ENCODE measurements at regions not wholly inside any gene's neighbourhood (a gene's known extent, or its start where the extent isn't known, plus 50 kb on each side); places are given as distances from the start of the nearest gene placed in this dataset.

- H3K9me3 Mint-ChIP-seq: peaks cover 11 to 19% of the 10 kb centered on the region in 2 donors
- ATAC-seq (replicated peaks in 1 of 2) (no peak), DNase-seq (no peak)
- H3K27ac Mint-ChIP-seq: no peak overlapping the region
- H3K4me1 Mint-ChIP-seq (ENCODE audit: low read depth): no peaks in the 10 kb centered on the region
- H3K36me3 Mint-ChIP-seq (ENCODE audit: insufficient read depth in 2 of 2): peaks cover 3 to 10% of the 10 kb centered on the region in 2 donors
- no peak overlapping the region for H3K4me3 Mint-ChIP-seq
- no peaks in the 10 kb centered on the region for H3K27me3 Mint-ChIP-seq (ENCODE audit: low read depth)
Observed at GRCh38 chr2:83764447-83765005, 694.6 kb downstream of the SUCLG1 start.

DNA sequence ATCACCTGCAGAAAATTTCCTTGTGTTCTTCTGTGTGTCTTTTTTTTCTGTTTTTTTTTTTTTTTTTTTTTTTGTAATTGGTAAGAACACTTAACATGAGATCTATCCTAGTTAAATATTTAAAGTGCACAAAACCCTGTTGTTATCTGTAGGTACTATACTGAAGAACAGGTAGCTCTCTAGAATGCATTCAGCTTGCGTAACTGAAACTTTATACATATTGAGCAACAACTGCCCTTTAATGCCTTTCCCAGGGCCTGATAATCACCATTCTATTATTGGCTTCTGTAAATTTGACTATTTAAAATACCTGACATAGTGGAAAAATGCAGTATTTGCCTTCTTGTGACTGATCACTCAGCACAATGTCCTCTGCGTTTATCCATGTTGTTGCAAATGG, 701.8 kb downstream of the SUCLG1 start:
- no peaks in the 10 kb centered on the region for H3K27me3 Mint-ChIP-seq (ENCODE audit: low read depth)
- no peaks in the 10 kb centered on the region for H3K4me1 Mint-ChIP-seq (ENCODE audit: low read depth)
- no peak overlapping the region for H3K4me3 Mint-ChIP-seq
- no peak for DNase-seq
- peaks cover 0 to 2% of the 10 kb centered on the region in 2 donors for H3K36me3 Mint-ChIP-seq (ENCODE audit: insufficient read depth in 2 of 2)
- H3K9me3 Mint-ChIP-seq: peaks cover 2 to 7% of the 10 kb centered on the region in 2 donors
- no peak overlapping the region for H3K27ac Mint-ChIP-seq
- no peak for ATAC-seq (replicated peaks in 1 of 2)

DNA sequence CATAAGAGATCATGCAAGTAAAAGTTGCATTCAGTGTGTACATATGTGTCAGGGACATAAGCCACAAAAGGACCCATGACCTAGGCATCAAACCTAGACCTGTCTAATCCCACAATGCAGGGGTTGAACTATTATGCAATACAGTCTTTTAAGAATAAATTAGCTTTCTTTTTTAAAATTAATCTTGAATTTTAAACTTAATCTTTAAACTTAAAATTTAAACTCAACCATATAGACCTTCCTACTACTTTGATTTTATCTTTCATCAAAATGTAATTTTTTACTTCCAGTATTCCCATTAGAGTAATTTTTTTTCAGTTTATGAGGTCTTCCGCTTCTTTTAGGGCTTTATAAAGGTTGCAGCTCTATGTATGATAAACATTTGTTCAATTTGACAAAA, 702.9 kb downstream of the SUCLG1 start:
- H3K9me3 Mint-ChIP-seq: peaks cover 2 to 7% of the 10 kb centered on the region in 2 donors

DNA sequence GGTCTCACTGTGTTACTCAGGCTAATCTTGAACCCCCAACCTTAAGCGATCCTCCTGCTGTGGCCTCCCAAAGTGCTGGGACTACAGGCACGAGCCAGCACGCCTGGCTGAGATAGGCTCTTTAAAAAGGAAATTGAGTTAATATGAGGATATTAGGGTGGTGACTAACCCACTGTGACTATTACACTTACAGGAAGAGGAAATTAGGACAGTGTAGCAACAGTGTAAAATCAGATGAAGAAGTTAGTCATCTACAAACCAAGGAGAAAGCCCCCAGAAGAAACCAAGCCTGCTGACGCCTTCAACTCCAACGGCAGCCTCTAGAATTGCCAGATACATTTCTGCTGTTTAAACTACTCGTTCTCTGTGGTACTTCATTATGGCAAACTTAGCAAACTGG, 711.9 kb downstream of the SUCLG1 start:
- DNase-seq (no peak), ATAC-seq (replicated peaks in 1 of 2) (no peak)
- Mint-ChIP-seq H3K4me3 (no peak overlapping the region), H3K27ac (no peak overlapping the region), H3K9me3 (peaks cover 0 to 6% of the 10 kb centered on the region in 2 donors), H3K27me3 (ENCODE audit: low read depth) (no peaks in the 10 kb centered on the region), H3K4me1 (ENCODE audit: low read depth) (no peaks in the 10 kb centered on the region), H3K36me3 (ENCODE audit: insufficient read depth in 2 of 2) (no peaks in the 10 kb centered on the region)

More for the DNA sequence above, 702.9 kb downstream of the SUCLG1 start:
- no peak overlapping the region for H3K4me3 Mint-ChIP-seq
- DNase-seq (no peak), ATAC-seq (replicated peaks in 1 of 2) (no peak)
- H3K27me3 Mint-ChIP-seq (ENCODE audit: low read depth): no peaks in the 10 kb centered on the region
- peaks cover 0 to 2% of the 10 kb centered on the region in 2 donors for H3K36me3 Mint-ChIP-seq (ENCODE audit: insufficient read depth in 2 of 2)
- no peaks in the 10 kb centered on the region for H3K4me1 Mint-ChIP-seq (ENCODE audit: low read depth)
- no peak overlapping the region for H3K27ac Mint-ChIP-seq

DNA sequence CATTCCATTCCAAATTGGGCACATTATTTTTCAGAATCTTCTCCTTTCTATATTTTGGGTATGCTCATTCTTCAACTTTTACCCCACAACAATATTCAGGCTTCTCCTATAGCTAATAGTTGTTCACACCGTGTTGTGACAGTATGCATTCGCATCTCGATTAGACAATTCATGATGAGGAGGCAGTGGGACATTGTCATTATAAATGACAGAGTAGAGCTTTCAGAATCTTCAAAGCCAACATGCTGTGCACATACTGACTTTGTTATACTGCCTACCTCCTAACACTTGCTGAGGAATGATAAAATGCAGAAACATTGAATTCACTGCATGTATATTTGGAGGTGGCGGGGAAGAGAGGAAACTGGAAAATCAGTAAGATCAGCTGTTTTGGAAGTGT, 714.2 kb downstream of the SUCLG1 start:
- no peaks in the 10 kb centered on the region for H3K27me3 Mint-ChIP-seq (ENCODE audit: low read depth)
- H3K4me1 Mint-ChIP-seq (ENCODE audit: low read depth): no peaks in the 10 kb centered on the region
- H3K9me3 Mint-ChIP-seq: peaks cover 4 to 15% of the 10 kb centered on the region in 2 donors
- ATAC-seq (replicated peaks in 1 of 2): no peak
- H3K4me3 Mint-ChIP-seq: no peak overlapping the region
- H3K36me3 Mint-ChIP-seq (ENCODE audit: insufficient read depth in 2 of 2): peaks cover 0 to 2% of the 10 kb centered on the region in 2 donors
- DNase-seq: no peak
- H3K27ac Mint-ChIP-seq: no peak overlapping the region

DNA sequence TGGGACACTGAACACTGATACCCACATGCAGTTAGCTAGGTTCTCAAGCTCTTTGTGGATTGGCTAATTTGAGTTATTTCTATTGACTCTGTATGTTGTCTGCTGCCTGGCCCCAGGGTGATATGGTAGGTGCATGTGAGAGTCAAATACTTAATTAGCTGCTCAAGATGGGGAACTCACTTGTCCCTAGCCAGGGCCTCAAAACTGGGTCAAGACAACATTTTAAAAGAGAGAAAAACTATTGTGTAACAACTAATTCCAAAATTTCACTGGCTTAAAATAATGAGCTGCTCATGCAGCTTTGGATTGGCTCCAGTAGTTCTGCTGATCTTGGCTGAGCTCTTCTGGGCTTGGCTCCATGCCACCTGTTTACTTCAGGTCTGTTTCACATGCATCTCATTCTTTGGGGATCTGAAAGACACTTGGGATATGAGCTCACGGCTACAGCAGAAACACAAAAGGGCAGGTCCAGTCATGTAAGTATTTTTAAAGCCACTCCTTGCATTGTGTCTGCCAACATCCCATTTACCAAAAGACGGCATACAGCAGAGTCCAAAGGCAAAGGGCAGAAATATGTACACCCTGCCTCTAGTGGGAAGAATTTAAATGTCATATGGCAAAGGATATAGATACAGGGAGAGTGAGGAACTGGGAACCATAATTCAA, 716.8 kb downstream of the SUCLG1 start:
- H3K36me3 Mint-ChIP-seq (ENCODE audit: insufficient read depth in 2 of 2): peaks cover 0 to 2% of the 10 kb centered on the region in 2 donors
- H3K9me3 Mint-ChIP-seq: peaks cover 4 to 15% of the 10 kb centered on the region in 2 donors
- H3K27me3 Mint-ChIP-seq (ENCODE audit: low read depth): no peaks in the 10 kb centered on the region
- H3K4me1 Mint-ChIP-seq (ENCODE audit: low read depth): no peaks in the 10 kb centered on the region
- no peak for ATAC-seq (replicated peaks in 1 of 2)
- no peak overlapping the region for H3K27ac Mint-ChIP-seq
- H3K4me3 Mint-ChIP-seq: no peak overlapping the region
- DNase-seq: no peak

- DNase-seq (no peak), ATAC-seq (replicated peaks in 1 of 2) (no peak)
- H3K27ac Mint-ChIP-seq: no peak overlapping the region
- no peaks in the 10 kb centered on the region for H3K36me3 Mint-ChIP-seq (ENCODE audit: insufficient read depth in 2 of 2)
- peaks cover 7 to 11% of the 10 kb centered on the region in 2 donors for H3K9me3 Mint-ChIP-seq
- H3K4me1 Mint-ChIP-seq (ENCODE audit: low read depth): no peaks in the 10 kb centered on the region
- no peak overlapping the region for H3K4me3 Mint-ChIP-seq
- H3K27me3 Mint-ChIP-seq (ENCODE audit: low read depth): no peaks in the 10 kb centered on the region
Observed at GRCh38 chr2:83730223-83730622, 728.9 kb downstream of the SUCLG1 start.

- DNase-seq (no peak), ATAC-seq (replicated peaks in 1 of 2) (no peak)
- Mint-ChIP-seq H3K4me3 (no peak overlapping the region), H3K27me3 (ENCODE audit: low read depth) (no peaks in the 10 kb centered on the region), H3K27ac (no peak overlapping the region), H3K9me3 (peaks cover 2 to 9% of the 10 kb centered on the region in 2 donors), H3K4me1 (ENCODE audit: low read depth) (no peaks in the 10 kb centered on the region), H3K36me3 (ENCODE audit: insufficient read depth in 2 of 2) (no peaks in the 10 kb centered on the region)
Observed at GRCh38 chr2:83725735-83726134, 733.3 kb downstream of the SUCLG1 start.

DNA sequence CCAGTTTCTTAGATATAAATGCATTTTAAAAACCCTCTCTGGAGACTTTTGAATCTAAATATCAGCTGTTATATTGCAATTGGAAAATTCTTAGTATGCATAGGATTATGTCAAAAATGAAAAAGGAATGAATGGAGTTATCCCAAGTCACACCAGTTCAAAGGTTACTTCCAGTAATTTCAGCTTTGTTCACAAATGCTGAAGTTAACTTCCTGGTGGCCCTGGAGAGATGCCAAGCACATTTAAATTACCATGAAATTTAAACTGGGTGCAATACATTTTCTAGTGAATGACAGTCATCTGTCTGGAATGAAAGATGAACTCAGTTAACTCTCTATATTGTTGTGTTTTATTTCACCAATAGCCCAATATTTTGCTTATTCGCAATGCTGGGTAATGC, 753.9 kb downstream of the SUCLG1 start:
- H3K9me3 Mint-ChIP-seq: peaks cover 0 to 4% of the 10 kb centered on the region in 2 donors
- H3K27me3 Mint-ChIP-seq (ENCODE audit: low read depth): no peaks in the 10 kb centered on the region
- H3K27ac Mint-ChIP-seq: no peak overlapping the region
- no peak for DNase-seq
- no peak for ATAC-seq (replicated peaks in 1 of 2)
- no peaks in the 10 kb centered on the region for H3K36me3 Mint-ChIP-seq (ENCODE audit: insufficient read depth in 2 of 2)
- no peaks in the 10 kb centered on the region for H3K4me1 Mint-ChIP-seq (ENCODE audit: low read depth)
- H3K4me3 Mint-ChIP-seq: no peak overlapping the region

- Mint-ChIP-seq H3K4me1 (ENCODE audit: low read depth) (no peaks in the 10 kb centered on the region), H3K27ac (no peak overlapping the region), H3K9me3 (peaks cover 0 to 4% of the 10 kb centered on the region in 2 donors), H3K36me3 (ENCODE audit: insufficient read depth in 2 of 2) (no peaks in the 10 kb centered on the region), H3K4me3 (no peak overlapping the region), H3K27me3 (ENCODE audit: low read depth) (no peaks in the 10 kb centered on the region)
- no peak for ATAC-seq (replicated peaks in 1 of 2)
- no peak for DNase-seq
Observed at GRCh38 chr2:83703598-83703997, 755.5 kb downstream of the SUCLG1 start.

DNA sequence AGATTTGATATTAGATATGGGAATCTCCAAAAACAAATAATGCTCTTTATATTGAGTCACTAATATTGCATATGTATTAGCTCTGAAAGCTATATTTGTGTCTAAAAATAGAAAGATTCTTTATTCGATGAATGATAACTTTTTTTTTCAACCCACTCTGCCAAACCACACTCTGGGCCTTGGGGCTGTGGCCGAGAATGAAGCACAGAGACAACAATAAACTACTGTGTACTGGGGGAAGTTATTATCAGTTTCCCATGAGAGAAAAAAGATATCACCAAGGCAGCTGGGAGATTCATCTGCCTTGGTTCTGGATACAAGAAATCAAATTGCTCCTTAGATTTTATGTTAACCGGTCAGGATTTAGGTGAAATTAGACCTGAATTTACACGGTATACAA, 762.2 kb downstream of the SUCLG1 start:
- Mint-ChIP-seq H3K9me3 (peaks cover 4 to 5% of the 10 kb centered on the region in 2 donors), H3K36me3 (ENCODE audit: insufficient read depth in 2 of 2) (no peaks in the 10 kb centered on the region), H3K27me3 (ENCODE audit: low read depth) (no peaks in the 10 kb centered on the region), H3K4me3 (no peak overlapping the region), H3K27ac (no peak overlapping the region), H3K4me1 (ENCODE audit: low read depth) (no peaks in the 10 kb centered on the region)
- no peak for DNase-seq
- no peak for ATAC-seq (replicated peaks in 1 of 2)

DNA sequence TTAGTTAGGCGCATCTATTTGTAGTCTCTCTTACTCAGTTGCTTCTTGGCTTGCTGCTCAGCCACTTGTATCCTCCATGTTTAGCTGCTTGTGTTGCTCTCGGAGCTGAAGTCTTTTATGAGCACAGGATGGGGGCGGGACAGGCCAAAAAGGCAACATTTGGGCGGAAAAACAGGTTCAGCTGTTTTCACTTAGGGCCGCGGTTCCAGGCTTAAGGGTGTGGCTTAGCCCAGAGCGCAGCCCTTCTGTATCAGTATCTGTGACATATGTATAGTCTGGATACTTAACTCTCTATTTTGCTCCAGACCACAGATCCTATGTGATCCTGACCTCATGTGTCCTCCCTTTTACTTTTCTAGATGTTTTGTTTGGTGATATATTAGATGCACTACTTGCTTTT, 763.5 kb downstream of the SUCLG1 start:
- Mint-ChIP-seq H3K27ac (no peak overlapping the region), H3K27me3 (ENCODE audit: low read depth) (no peaks in the 10 kb centered on the region), H3K4me3 (no peak overlapping the region), H3K9me3 (peaks cover 4 to 5% of the 10 kb centered on the region in 2 donors), H3K36me3 (ENCODE audit: insufficient read depth in 2 of 2) (no peaks in the 10 kb centered on the region), H3K4me1 (ENCODE audit: low read depth) (no peaks in the 10 kb centered on the region)
- no peak for DNase-seq
- no peak for ATAC-seq (replicated peaks in 1 of 2)

- Mint-ChIP-seq H3K27me3 (ENCODE audit: low read depth) (no peaks in the 10 kb centered on the region), H3K27ac (no peak overlapping the region), H3K4me3 (no peak overlapping the region), H3K36me3 (ENCODE audit: insufficient read depth in 2 of 2) (no peaks in the 10 kb centered on the region), H3K4me1 (ENCODE audit: low read depth) (no peaks in the 10 kb centered on the region), H3K9me3 (peaks cover 4 to 5% of the 10 kb centered on the region in 2 donors)
- DNase-seq: no peak
- no peak for ATAC-seq (replicated peaks in 1 of 2)
Observed at GRCh38 chr2:83695037-83695436, 764.0 kb downstream of the SUCLG1 start.

DNA sequence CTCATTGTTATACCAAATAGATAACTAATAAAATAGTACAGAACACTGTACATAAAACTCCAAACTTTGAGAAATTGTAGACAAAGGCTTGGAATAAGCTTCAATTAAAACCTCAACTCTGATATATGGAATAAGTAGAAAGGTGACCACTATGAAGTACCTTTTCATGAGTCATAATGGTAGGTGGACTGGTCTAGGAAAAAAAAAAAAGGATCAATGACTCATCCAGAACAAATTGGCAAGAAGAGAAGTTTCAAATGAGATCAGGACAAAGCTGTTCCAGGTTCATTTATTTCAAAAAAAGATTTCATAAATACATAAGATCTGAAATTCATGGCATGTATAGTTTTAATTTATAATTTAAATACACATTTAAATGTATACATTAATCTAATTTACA, 769.7 kb downstream of the SUCLG1 start:
- H3K27ac Mint-ChIP-seq: no peak overlapping the region
- H3K4me1 Mint-ChIP-seq (ENCODE audit: low read depth): no peaks in the 10 kb centered on the region
- no peak overlapping the region for H3K4me3 Mint-ChIP-seq
- ATAC-seq (replicated peaks in 1 of 2) (no peak), DNase-seq (no peak)
- no peaks in the 10 kb centered on the region for H3K36me3 Mint-ChIP-seq (ENCODE audit: insufficient read depth in 2 of 2)
- no peaks in the 10 kb centered on the region for H3K27me3 Mint-ChIP-seq (ENCODE audit: low read depth)
- peaks cover 2 to 5% of the 10 kb centered on the region in 2 donors for H3K9me3 Mint-ChIP-seq
